ENCODE measurements at regions not wholly inside any gene's neighbourhood (a gene's known extent, or its start where the extent isn't known, plus 50 kb on each side); places are given as distances from the start of the nearest gene placed in this dataset.

- Histone ChIP-seq H2AFZ (ENCODE audit: low read depth, low read length) (no peak overlapping the region), H3K4me3 (no peak overlapping the region), H3K36me3 (ENCODE audit: control insufficient read depth, insufficient read depth, low read length) (no peaks in the 10 kb centered on the region), H3K79me2 (ENCODE audit: control insufficient read depth, insufficient read depth, low read length) (no peaks in the 10 kb centered on the region), H3K9ac (ENCODE audit: insufficient read depth in 1 of 2, low read depth in 2 of 2, low read length in 2 of 2) (no peak overlapping the region), H3K4me1 (replicated peaks in 1 of 2; ENCODE audit: control insufficient read depth in 2 of 2, insufficient read depth in 2 of 2, low read length in 2 of 2) (no peaks in the 10 kb centered on the region), H3K27ac (ENCODE audit: extremely low read depth, low read depth, low read length) (no peak overlapping the region), H3K27me3 (ENCODE audit: control insufficient read depth in 2 of 2, insufficient read depth in 2 of 2, low read length in 2 of 2) (peaks cover 2 to 36% of the 10 kb centered on the region in 2 experiments; a peak in 3 of 5 replicates), H3K4me2 (ENCODE audit: insufficient read depth, low read length) (no peak overlapping the region), H3K9me3 (replicated peaks; ENCODE audit: control insufficient read depth, insufficient read depth, low read depth, low read length) (no peaks in the 10 kb centered on the region), H4K20me1 (replicated peaks; ENCODE audit: control insufficient read depth, insufficient read depth, low read length) (0 out of 2 replicates have a peak, but pooled peaks cover 4% of the 10 kb centered on the region), H3K9me1 (ENCODE audit: control insufficient read depth, insufficient read depth, low read length) (no peaks in the 10 kb centered on the region)
- no TSS peak for BruUV-seq (replicated peaks)
- in situ Hi-C loops (cut with MboI): no loop called here
- ATAC-seq (no peak), DNase-seq (ENCODE audit: extremely low read depth in 1 of 4, low spot score in 3 of 4) (no peak), FAIRE-seq (no peak)
- intact Hi-C loops (cut with micrococcal nuclease): no loop called here
- 0% methylated on average over 11 of the region's 15 CpGs for WGBS (ENCODE audit: insufficient coverage, low coverage, missing lambda C conversion rate)
- CTCF ChIA-PET (ENCODE audit: low intra/inter-chr PET ratio): no interaction called here
- POLR2A ChIA-PET: no interaction called here
- TF ChIP-seq CBX1 (IDR thresholded peaks at IDR 0.05; ENCODE audit: low read depth): no peak
- TF ChIP-seq SAFB (IDR thresholded peaks at IDR 0.05; ENCODE audit: borderline replicate concordance, low read depth, low read length): no peak
- no peak for TF ChIP-seq MCM5 (IDR thresholded peaks at IDR 0.05; ENCODE audit: low read depth)
- no peak for TF ChIP-seq PTRF (tag; IDR thresholded peaks at IDR 0.05)
- TF ChIP-seq TRIM24 (IDR thresholded peaks at IDR 0.05): no peak
- no peak for TF ChIP-seq SMARCA5 (IDR thresholded peaks at IDR 0.05)
- TF ChIP-seq NCOA6 (IDR thresholded peaks at IDR 0.05): no peak
- TF ChIP-seq CREB5 (CRISPR knock-in tag; IDR thresholded peaks at IDR 0.05): no peak
- TF ChIP-seq, protein P1, sequence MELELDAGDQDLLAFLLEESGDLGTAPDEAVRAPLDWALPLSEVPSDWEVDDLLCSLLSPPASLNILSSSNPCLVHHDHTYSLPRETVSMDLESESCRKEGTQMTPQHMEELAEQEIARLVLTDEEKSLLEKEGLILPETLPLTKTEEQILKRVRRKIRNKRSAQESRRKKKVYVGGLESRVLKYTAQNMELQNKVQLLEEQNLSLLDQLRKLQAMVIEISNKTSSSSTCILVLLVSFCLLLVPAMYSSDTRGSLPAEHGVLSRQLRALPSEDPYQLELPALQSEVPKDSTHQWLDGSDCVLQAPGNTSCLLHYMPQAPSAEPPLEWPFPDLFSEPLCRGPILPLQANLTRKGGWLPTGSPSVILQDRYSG (tag; conservative IDR thresholded peaks at IDR 0.05; ENCODE audit: low read depth): no peak
- no peak for TF ChIP-seq MEF2A (IDR thresholded peaks at IDR 0.05; ENCODE audit: control insufficient read depth, low read depth, low read length)
- TF ChIP-seq CHD7 (IDR thresholded peaks at IDR 0.05; ENCODE audit: low read depth, low read length): no peak
Measured at GRCh38 chr2:239715606-239716005, 309.5 kb downstream of the NDUFA10 start.
